Keratinocyte (primary cell): ENCODE measurements at regions not wholly inside any gene's neighbourhood (a gene's known extent, or its start where the extent isn't known, plus 50 kb on each side); places are given as distances from the start of the nearest gene placed in this dataset.

Experiments
- DNase-seq: peaks from one replicate; pipeline ENCODE4 v3.0.0-alpha.2; 2011; ENCODE audit warnings: low read depth, missing footprints, low spot score
- FAIRE-seq: peaks from 2 replicates; lab custom pipeline; 2011; peaks lifted over from hg19 to GRCh38; lab: Jason Lieb, UNC
- H2AFZ ChIP-seq: 2 replicates; pipeline ENCODE4 v1.6.0; 2012; ENCODE audit warnings: low read length, control low read depth, inconsistent platforms; ENCODE audit not compliant: control insufficient read depth
- H3K27ac ChIP-seq: 2 replicates; pipeline ENCODE4 v1.5.1; 2011; ENCODE audit warnings: low read length; ENCODE audit not compliant: control insufficient read depth, insufficient read depth
- H3K27me3 ChIP-seq: 3 replicates; pipeline ENCODE4 v1.6.0; 2011; ENCODE audit warnings: low read length; ENCODE audit not compliant: control insufficient read depth, insufficient read depth; ENCODE audit errors: extremely low read depth
- H3K36me3 ChIP-seq, 2 experiments: 2 replicates in 1 of 2; 3 replicates in 1 of 2; pipeline ENCODE4 v1.5.1; 2011; ENCODE audit warnings: low read length in 2 of 2, mild to moderate bottlenecking in 1 of 2; ENCODE audit not compliant: control insufficient read depth in 2 of 2, insufficient read depth in 2 of 2; ENCODE audit errors: extremely low read depth in 1 of 2
- H3K4me1 ChIP-seq: 3 replicates; pipeline ENCODE4 v1.5.1; 2011; ENCODE audit warnings: low read length; ENCODE audit not compliant: control insufficient read depth, insufficient read depth; ENCODE audit errors: extremely low read depth
- H3K4me2 ChIP-seq: 3 replicates; pipeline ENCODE4 v1.6.0; 2011; ENCODE audit warnings: low read depth, low read length; ENCODE audit not compliant: control insufficient read depth, insufficient read depth; ENCODE audit errors: extremely low read depth
- H3K4me3 ChIP-seq, 3 experiments: fragments of 200-600 bp in 1 of 3; sonication (generic) in 1 of 3; 2 replicates in 2 of 3; 3 replicates in 1 of 3; pipeline ENCODE4 v1.5.1; 2011 to 2016; ENCODE audit warnings: low read length in 3 of 3, mild to moderate bottlenecking in 3 of 3, control low read depth in 2 of 3, inconsistent platforms in 1 of 3, low read depth in 1 of 3, mixed read lengths in 1 of 3, mixed run types in 1 of 3, moderate library complexity in 1 of 3; ENCODE audit not compliant: control insufficient read depth in 2 of 3, insufficient read depth in 2 of 3; ENCODE audit errors: extremely low read depth in 1 of 3
- H3K79me2 ChIP-seq: 2 replicates; pipeline ENCODE4 v1.6.0; 2012; ENCODE audit warnings: low read length; ENCODE audit not compliant: control insufficient read depth, insufficient read depth
- H3K9ac ChIP-seq: 3 replicates; pipeline ENCODE4 v1.6.0; 2011; ENCODE audit warnings: low read length; ENCODE audit not compliant: control insufficient read depth, insufficient read depth; ENCODE audit errors: extremely low read depth
- H3K9me1 ChIP-seq: 3 replicates; pipeline ENCODE4 v1.6.0; 2011; ENCODE audit warnings: low read length; ENCODE audit not compliant: control insufficient read depth, insufficient read depth; ENCODE audit errors: extremely low read depth
- H3K9me3 ChIP-seq: 2 replicates; pipeline ENCODE4 v1.5.1; 2012; ENCODE audit warnings: low read depth, low read length; ENCODE audit not compliant: control insufficient read depth
- H4K20me1 ChIP-seq: 3 replicates; pipeline ENCODE4 v1.6.0; 2011; ENCODE audit warnings: low read length; ENCODE audit not compliant: control insufficient read depth, insufficient read depth; ENCODE audit errors: extremely low read depth
- CTCF ChIP-seq, 3 experiments: IDR thresholded peaks in 1 of 3; conservative IDR thresholded peaks in 1 of 3; optimal IDR thresholded peaks in 1 of 3; 2 replicates in 2 of 3; 3 replicates in 1 of 3; pipeline versions ENCODE3 to v1.5.1; 2011; ENCODE audit warnings: low read length in 3 of 3, mild to moderate bottlenecking in 3 of 3, moderate library complexity in 2 of 3, control low read depth in 1 of 3, inconsistent platforms in 1 of 3; ENCODE audit not compliant: insufficient read depth in 2 of 3; ENCODE audit errors: extremely low read depth in 1 of 3
- EZH2 ChIP-seq: IDR thresholded peaks from one replicate; pipeline ENCODE4 v1.6.1; 2012; ENCODE audit warnings: inconsistent platforms, mild to moderate bottlenecking, low read length, moderate library complexity
- dilution Hi-C: fragments of 300-500 bp; cut with MboI; formaldehyde crosslinking; loops from one replicate; pipeline ENCODE4 v1.7.0; 2020; ENCODE audit warnings: low sequenced_read_pairs; ENCODE audit not compliant: extremely low pct_ligation_motif_present

- DNase-seq (no peak), FAIRE-seq (no peak)
- H3K27ac ChIP-seq: no peak overlapping the region
- no peak overlapping the region for H3K9ac ChIP-seq
- H3K4me3 ChIP-seq: no peak overlapping the region
- TF ChIP-seq EZH2 (no peak), CTCF (optimal IDR thresholded peaks at IDR 0.05 in 1 of 3, IDR thresholded peaks at IDR 0.05 in 1 of 3, conservative IDR thresholded peaks at IDR 0.05 in 1 of 3; ENCODE audit: extremely low read depth in 1 of 3, insufficient read depth in 2 of 3, low read length in 3 of 3) (no peak)
- H3K79me2 ChIP-seq: no peaks in the 10 kb centered on the region
- dilution Hi-C loops: no loop called here
- no peak overlapping the region for H3K4me2 ChIP-seq
- H3K9me1 ChIP-seq: no peaks in the 10 kb centered on the region
- no peaks in the 10 kb centered on the region for H3K36me3 ChIP-seq
- H3K27me3 ChIP-seq: no peaks in the 10 kb centered on the region
- H3K4me1 ChIP-seq: peaks cover 8% of the 10 kb centered on the region
- no peaks in the 10 kb centered on the region for H4K20me1 ChIP-seq
- no peak overlapping the region for H2AFZ ChIP-seq
- H3K9me3 ChIP-seq: no peaks in the 10 kb centered on the region
Measured at GRCh38 chr15:35252351-35252865, 167.3 kb upstream of the NANOGP8 start.

DNA sequence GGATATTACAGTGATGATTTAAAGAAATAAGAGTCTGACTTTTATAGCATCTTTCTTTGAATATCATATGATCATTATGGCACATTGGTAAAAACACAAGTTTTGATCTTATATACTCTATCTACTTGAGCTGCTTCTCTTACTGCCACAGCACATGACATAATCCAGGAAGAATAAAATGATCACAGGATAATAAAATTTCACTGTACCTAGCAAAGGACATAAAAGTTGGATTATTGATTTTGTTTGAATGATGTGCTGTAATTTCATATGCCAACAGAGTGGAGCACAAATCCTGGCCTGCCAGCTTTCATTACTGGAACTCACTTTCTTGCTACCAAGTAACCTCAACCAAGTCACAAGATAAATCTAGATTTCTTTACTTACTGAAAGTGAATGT lies 162.1 kb upstream of the NANOGP8 start:
- FAIRE-seq: no peak
- no peak for DNase-seq
- no peaks in the 10 kb centered on the region for H3K4me1 ChIP-seq
- H3K27me3 ChIP-seq: no peaks in the 10 kb centered on the region
- H3K9ac ChIP-seq: no peak overlapping the region
- TF ChIP-seq CTCF (optimal IDR thresholded peaks at IDR 0.05 in 1 of 3, IDR thresholded peaks at IDR 0.05 in 1 of 3, conservative IDR thresholded peaks at IDR 0.05 in 1 of 3; ENCODE audit: extremely low read depth in 1 of 3, insufficient read depth in 2 of 3, low read length in 3 of 3): no peak
- no peak for TF ChIP-seq EZH2
- no peak overlapping the region for H2AFZ ChIP-seq
- no peaks in the 10 kb centered on the region for H3K9me1 ChIP-seq
- H3K36me3 ChIP-seq: no peaks in the 10 kb centered on the region
- no peaks in the 10 kb centered on the region for H3K9me3 ChIP-seq
- no peak overlapping the region for H3K27ac ChIP-seq
- dilution Hi-C loops: no loop called here
- H4K20me1 ChIP-seq: no peaks in the 10 kb centered on the region
- no peak overlapping the region for H3K4me2 ChIP-seq
- no peaks in the 10 kb centered on the region for H3K79me2 ChIP-seq
- H3K4me3 ChIP-seq: no peak overlapping the region
